Tibial nerve (tissue), 4 donors: ENCODE measurements at regions not wholly inside any gene's neighbourhood (a gene's known extent, or its start where the extent isn't known, plus 50 kb on each side); places are given as distances from the start of the nearest gene placed in this dataset.

Experiments used
- EP300 ChIP-seq, 2 donors: sonication (generic); formaldehyde crosslinking; IDR thresholded peaks; one replicate each; pipeline ENCODE4 v1.6.1; 2017; ENCODE audit warnings: antibody characterized with exemption in 2 of 2, mild to moderate bottlenecking in 1 of 2
- POLR2A ChIP-seq, 2 donors: fragments of 450-650 bp; IDR thresholded peaks; one replicate each; pipeline ENCODE4 v1.6.1; 2017; ENCODE audit warnings: antibody characterized with exemption in 2 of 2, mild to moderate bottlenecking in 2 of 2, moderate library complexity in 2 of 2
- TF ChIP-seq, protein P1 (sequence below), 5 experiments: fragments of 200-600 bp in 3 of 5; fragments of 450-650 bp in 2 of 5; sonication (generic) in 3 of 5; IDR thresholded peaks; one replicate each; pipeline ENCODE4 v1.5.1; 2016 to 2019; ENCODE audit warnings: antibody characterized with exemption in 5 of 5, mild to moderate bottlenecking in 3 of 5, moderate library complexity in 2 of 5

DNA sequence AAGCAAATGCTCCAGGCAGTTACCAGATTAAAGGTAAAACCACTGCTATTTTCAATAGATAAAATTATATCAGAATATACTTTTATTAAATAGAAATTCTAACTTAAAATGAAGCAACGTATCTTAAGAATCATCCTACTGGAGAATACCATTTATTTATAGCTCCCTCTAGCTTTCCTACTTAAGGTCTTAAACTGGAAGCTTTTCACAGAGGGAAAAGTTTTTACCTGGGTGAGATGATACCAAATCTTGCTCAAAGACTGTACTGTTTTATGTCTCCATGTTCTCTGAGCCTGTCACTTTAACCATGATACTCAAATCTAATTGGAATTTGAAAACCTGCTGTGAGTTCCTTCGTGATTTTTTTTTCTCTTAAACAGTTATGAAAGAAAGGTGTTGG, 291.8 kb downstream of the AASDHPPT start:
- TF ChIP-seq POLR2A (IDR thresholded peaks at IDR 0.05): no peak
- TF ChIP-seq, protein P1, sequence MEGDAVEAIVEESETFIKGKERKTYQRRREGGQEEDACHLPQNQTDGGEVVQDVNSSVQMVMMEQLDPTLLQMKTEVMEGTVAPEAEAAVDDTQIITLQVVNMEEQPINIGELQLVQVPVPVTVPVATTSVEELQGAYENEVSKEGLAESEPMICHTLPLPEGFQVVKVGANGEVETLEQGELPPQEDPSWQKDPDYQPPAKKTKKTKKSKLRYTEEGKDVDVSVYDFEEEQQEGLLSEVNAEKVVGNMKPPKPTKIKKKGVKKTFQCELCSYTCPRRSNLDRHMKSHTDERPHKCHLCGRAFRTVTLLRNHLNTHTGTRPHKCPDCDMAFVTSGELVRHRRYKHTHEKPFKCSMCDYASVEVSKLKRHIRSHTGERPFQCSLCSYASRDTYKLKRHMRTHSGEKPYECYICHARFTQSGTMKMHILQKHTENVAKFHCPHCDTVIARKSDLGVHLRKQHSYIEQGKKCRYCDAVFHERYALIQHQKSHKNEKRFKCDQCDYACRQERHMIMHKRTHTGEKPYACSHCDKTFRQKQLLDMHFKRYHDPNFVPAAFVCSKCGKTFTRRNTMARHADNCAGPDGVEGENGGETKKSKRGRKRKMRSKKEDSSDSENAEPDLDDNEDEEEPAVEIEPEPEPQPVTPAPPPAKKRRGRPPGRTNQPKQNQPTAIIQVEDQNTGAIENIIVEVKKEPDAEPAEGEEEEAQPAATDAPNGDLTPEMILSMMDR (IDR thresholded peaks at IDR 0.05): no peak
- no peak for TF ChIP-seq EP300 (IDR thresholded peaks at IDR 0.05)
